ENCODE measurements at regions not wholly inside any gene's neighbourhood (a gene's known extent, or its start where the extent isn't known, plus 50 kb on each side); places are given as distances from the start of the nearest gene placed in this dataset.

DNA sequence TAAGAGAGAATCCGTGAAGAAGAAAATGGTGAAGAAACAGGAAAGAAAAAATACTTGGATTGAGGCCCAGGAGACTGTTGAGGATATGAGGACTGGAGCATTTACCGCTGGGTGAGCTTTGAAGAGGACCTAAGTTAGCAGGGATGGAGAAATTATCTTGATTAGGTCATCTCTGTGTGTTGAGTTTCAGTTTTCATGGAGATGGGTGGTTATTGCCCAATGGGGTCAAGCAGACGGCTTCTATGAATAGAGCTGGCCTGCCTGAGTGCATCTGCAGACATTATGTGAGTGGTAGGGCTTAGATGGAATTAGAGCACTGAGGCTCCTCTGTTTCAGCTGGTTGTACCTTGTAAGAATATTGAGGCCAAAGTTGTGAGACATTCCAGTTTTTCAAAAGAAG is 245.4 kb upstream of the FBXL7 start:
- no peak overlapping the region for H3K9ac ChIP-seq (ENCODE audit: low read length)
- no peaks in the 10 kb centered on the region for H4K20me1 ChIP-seq (ENCODE audit: control insufficient read depth, insufficient read depth, low read length, poor library complexity, severe bottlenecking)
- H3K4me1 Mint-ChIP-seq, result no peaks in the 10 kb centered on the region
- no peak overlapping the region for H3K27ac Mint-ChIP-seq
- H3K9me3 ChIP-seq (ENCODE audit: control extremely low read depth in 1 of 3, control insufficient read depth in 2 of 3, insufficient read depth in 1 of 3, low read length in 2 of 3), result peaks cover 0 to 3% (median 0%) of the 10 kb centered on the region in 3 donors
- no peak overlapping the region for H3K4me3 ChIP-seq (ENCODE audit: control extremely low read depth in 1 of 5, extremely low read depth in 1 of 5, insufficient read depth in 1 of 5, low read depth in 2 of 5, low read length in 4 of 5)
- H3K27me3 Mint-ChIP-seq, result no peaks in the 10 kb centered on the region
- H3K9me3 Mint-ChIP-seq (ENCODE audit: insufficient read depth), result no peaks in the 10 kb centered on the region
- H3K27me3 ChIP-seq (replicated peaks in 1 of 4; ENCODE audit: control extremely low read depth in 1 of 4, control insufficient read depth in 3 of 4, insufficient read depth in 4 of 4, low read length in 3 of 4), result no peaks in the 10 kb centered on the region
- intact Hi-C loops (cut with micrococcal nuclease), result no loop called here
- H3K36me3 ChIP-seq (replicated peaks in 1 of 2; ENCODE audit: control extremely low read depth in 1 of 2, control insufficient read depth in 1 of 2, extremely low read depth in 1 of 2, insufficient read depth in 2 of 2, low read length in 1 of 2), result no peaks in the 10 kb centered on the region
- no peaks in the 10 kb centered on the region for H3K4me1 ChIP-seq (ENCODE audit: control insufficient read depth in 2 of 2, insufficient read depth in 2 of 2, low read length in 2 of 2)
- no peaks in the 10 kb centered on the region for H3K79me2 ChIP-seq (ENCODE audit: control insufficient read depth, insufficient read depth, low read length)
- ChIA-PET CTCF (no interaction called here), POLR2A (no interaction called here)
- 75% methylated on average over 3 of the region's 3 CpGs for WGBS (ENCODE audit: insufficient coverage)
- no peak overlapping the region for H3K27ac ChIP-seq (ENCODE audit: low read length in 2 of 2)
- no peak overlapping the region for H3K4me3 Mint-ChIP-seq
- no peak for TF ChIP-seq EZH2 (IDR thresholded peaks at IDR 0.05; ENCODE audit: borderline replicate concordance, insufficient read depth, low read depth, low read length, poor library complexity, severe bottlenecking)
- TF ChIP-seq, protein P1, sequence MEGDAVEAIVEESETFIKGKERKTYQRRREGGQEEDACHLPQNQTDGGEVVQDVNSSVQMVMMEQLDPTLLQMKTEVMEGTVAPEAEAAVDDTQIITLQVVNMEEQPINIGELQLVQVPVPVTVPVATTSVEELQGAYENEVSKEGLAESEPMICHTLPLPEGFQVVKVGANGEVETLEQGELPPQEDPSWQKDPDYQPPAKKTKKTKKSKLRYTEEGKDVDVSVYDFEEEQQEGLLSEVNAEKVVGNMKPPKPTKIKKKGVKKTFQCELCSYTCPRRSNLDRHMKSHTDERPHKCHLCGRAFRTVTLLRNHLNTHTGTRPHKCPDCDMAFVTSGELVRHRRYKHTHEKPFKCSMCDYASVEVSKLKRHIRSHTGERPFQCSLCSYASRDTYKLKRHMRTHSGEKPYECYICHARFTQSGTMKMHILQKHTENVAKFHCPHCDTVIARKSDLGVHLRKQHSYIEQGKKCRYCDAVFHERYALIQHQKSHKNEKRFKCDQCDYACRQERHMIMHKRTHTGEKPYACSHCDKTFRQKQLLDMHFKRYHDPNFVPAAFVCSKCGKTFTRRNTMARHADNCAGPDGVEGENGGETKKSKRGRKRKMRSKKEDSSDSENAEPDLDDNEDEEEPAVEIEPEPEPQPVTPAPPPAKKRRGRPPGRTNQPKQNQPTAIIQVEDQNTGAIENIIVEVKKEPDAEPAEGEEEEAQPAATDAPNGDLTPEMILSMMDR (IDR thresholded peaks at IDR 0.05), result no peak
- no peak for DNase-seq
- H2AFZ ChIP-seq (ENCODE audit: insufficient read depth, low read depth, low read length, poor library complexity, severe bottlenecking), result no peak overlapping the region
- H3K4me2 ChIP-seq (replicated peaks; ENCODE audit: low read depth, low read length, poor library complexity, severe bottlenecking), result no peak overlapping the region
- ATAC-seq (ENCODE audit: low read depth), result no peak

DNA sequence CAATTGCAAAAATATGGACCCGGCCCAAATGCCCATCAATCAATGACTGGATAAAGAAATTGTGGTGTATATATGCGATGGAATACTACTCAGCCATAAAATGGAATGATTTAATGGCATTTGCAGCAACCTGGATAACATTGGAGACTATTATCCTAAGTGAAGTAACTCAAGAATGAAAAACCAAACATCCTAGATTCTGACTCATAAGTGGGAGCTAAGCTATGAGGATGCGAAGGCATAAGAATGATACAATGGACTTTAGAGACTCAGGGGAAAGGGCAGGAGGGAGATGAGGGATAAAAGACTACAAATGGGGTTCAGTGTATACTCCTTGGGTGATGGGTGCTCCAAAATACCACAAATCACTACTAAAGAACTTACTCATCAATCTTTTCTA is 247.6 kb upstream of the FBXL7 start:
- H3K4me1 Mint-ChIP-seq, result no peaks in the 10 kb centered on the region
- no CpG with 5 or more reads among the region's 3 CpGs for WGBS (ENCODE audit: insufficient coverage)

More for the DNA sequence above, 247.6 kb upstream of the FBXL7 start:
- no peak for DNase-seq
- H3K9ac ChIP-seq (ENCODE audit: low read length), result no peak overlapping the region
- no peak for ATAC-seq (ENCODE audit: low read depth)
- TF ChIP-seq, protein P1 (IDR thresholded peaks at IDR 0.05), result no peak
- TF ChIP-seq EZH2 (IDR thresholded peaks at IDR 0.05; ENCODE audit: borderline replicate concordance, insufficient read depth, low read depth, low read length, poor library complexity, severe bottlenecking), result no peak
- POLR2A ChIA-PET, result no interaction called here
- no peak overlapping the region for H3K27ac Mint-ChIP-seq
- intact Hi-C loops (cut with micrococcal nuclease), result no loop called here
- no peak overlapping the region for H3K4me3 Mint-ChIP-seq
- H3K27me3 ChIP-seq (replicated peaks in 1 of 4; ENCODE audit: control extremely low read depth in 1 of 4, control insufficient read depth in 3 of 4, insufficient read depth in 4 of 4, low read length in 3 of 4), result no peaks in the 10 kb centered on the region
- no peaks in the 10 kb centered on the region for H3K79me2 ChIP-seq (ENCODE audit: control insufficient read depth, insufficient read depth, low read length)
- CTCF ChIA-PET, result no interaction called here
- H3K27ac ChIP-seq (ENCODE audit: low read length in 2 of 2), result no peak overlapping the region
- no peaks in the 10 kb centered on the region for H4K20me1 ChIP-seq (ENCODE audit: control insufficient read depth, insufficient read depth, low read length, poor library complexity, severe bottlenecking)
- H2AFZ ChIP-seq (ENCODE audit: insufficient read depth, low read depth, low read length, poor library complexity, severe bottlenecking), result no peak overlapping the region
- H3K9me3 ChIP-seq (ENCODE audit: control extremely low read depth in 1 of 3, control insufficient read depth in 2 of 3, insufficient read depth in 1 of 3, low read length in 2 of 3), result no peaks in the 10 kb centered on the region
- H3K27me3 Mint-ChIP-seq, result no peaks in the 10 kb centered on the region
- H3K4me1 ChIP-seq (ENCODE audit: control insufficient read depth in 2 of 2, insufficient read depth in 2 of 2, low read length in 2 of 2), result no peaks in the 10 kb centered on the region
- no peak overlapping the region for H3K4me2 ChIP-seq (replicated peaks; ENCODE audit: low read depth, low read length, poor library complexity, severe bottlenecking)
- H3K4me3 ChIP-seq (ENCODE audit: control extremely low read depth in 1 of 5, extremely low read depth in 1 of 5, insufficient read depth in 1 of 5, low read depth in 2 of 5, low read length in 4 of 5), result no peak overlapping the region
- no peaks in the 10 kb centered on the region for H3K9me3 Mint-ChIP-seq (ENCODE audit: insufficient read depth)
- H3K36me3 ChIP-seq (replicated peaks in 1 of 2; ENCODE audit: control extremely low read depth in 1 of 2, control insufficient read depth in 1 of 2, extremely low read depth in 1 of 2, insufficient read depth in 2 of 2, low read length in 1 of 2), result no peaks in the 10 kb centered on the region

Measured in B cell (primary cell).